GM10266 (cell line): ENCODE measurements at regions not wholly inside any gene's neighbourhood (a gene's known extent, or its start where the extent isn't known, plus 50 kb on each side); places are given as distances from the start of the nearest gene placed in this dataset.

Experiments
- DNase-seq: peaks from one replicate; pipeline ENCODE4 v3.0.0; 2012; ENCODE audit errors: extremely low spot score
- TF ChIP-seq, protein P1 (sequence below): IDR thresholded peaks from 2 replicates; pipeline ENCODE4 v1.5.1; 2012; ENCODE audit warnings: mild to moderate bottlenecking, low read depth; ENCODE audit not compliant: control insufficient read depth, insufficient read depth; ENCODE audit errors: missing control alignments

GRCh38 chr2:51758081-51758480, 726.1 kb upstream of the NRXN1 start:
- DNase-seq = no peak
- TF ChIP-seq, protein P1, sequence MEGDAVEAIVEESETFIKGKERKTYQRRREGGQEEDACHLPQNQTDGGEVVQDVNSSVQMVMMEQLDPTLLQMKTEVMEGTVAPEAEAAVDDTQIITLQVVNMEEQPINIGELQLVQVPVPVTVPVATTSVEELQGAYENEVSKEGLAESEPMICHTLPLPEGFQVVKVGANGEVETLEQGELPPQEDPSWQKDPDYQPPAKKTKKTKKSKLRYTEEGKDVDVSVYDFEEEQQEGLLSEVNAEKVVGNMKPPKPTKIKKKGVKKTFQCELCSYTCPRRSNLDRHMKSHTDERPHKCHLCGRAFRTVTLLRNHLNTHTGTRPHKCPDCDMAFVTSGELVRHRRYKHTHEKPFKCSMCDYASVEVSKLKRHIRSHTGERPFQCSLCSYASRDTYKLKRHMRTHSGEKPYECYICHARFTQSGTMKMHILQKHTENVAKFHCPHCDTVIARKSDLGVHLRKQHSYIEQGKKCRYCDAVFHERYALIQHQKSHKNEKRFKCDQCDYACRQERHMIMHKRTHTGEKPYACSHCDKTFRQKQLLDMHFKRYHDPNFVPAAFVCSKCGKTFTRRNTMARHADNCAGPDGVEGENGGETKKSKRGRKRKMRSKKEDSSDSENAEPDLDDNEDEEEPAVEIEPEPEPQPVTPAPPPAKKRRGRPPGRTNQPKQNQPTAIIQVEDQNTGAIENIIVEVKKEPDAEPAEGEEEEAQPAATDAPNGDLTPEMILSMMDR = no peak

GRCh38 chr2:51734115-51734514, 702.2 kb upstream of the NRXN1 start:
- DNase-seq = no peak

GRCh38 chr2:51723691-51724090, 691.8 kb upstream of the NRXN1 start:
- no peak for DNase-seq
- TF ChIP-seq, protein P1 = no peak

More at GRCh38 chr2:51734115-51734514, 702.2 kb upstream of the NRXN1 start:
- TF ChIP-seq, protein P1 = no peak

GRCh38 chr2:51722311-51722710, 690.4 kb upstream of the NRXN1 start:
- no peak for DNase-seq

GRCh38 chr2:51720826-51721225, 688.9 kb upstream of the NRXN1 start:
- TF ChIP-seq, protein P1 = no peak
- no peak for DNase-seq

More at GRCh38 chr2:51722311-51722710, 690.4 kb upstream of the NRXN1 start:
- TF ChIP-seq, protein P1 = no peak

- no peak for DNase-seq
- TF ChIP-seq, protein P1 = no peak
Observed at GRCh38 chr2:51718881-51719280, 686.9 kb upstream of the NRXN1 start.

- no peak for DNase-seq
- TF ChIP-seq, protein P1 = no peak
Observed at GRCh38 chr2:51717312-51717711, 685.4 kb upstream of the NRXN1 start.
